Activated effector memory CD4-positive, alpha-beta T cell treated with Interleukin-2 at 50 U/mL for 16 hours (primary cell): ENCODE measurements at regions not wholly inside any gene's neighbourhood (a gene's known extent, or its start where the extent isn't known, plus 50 kb on each side); places are given as distances from the start of the nearest gene placed in this dataset.

Experiments used
- DNase-seq: peaks from one replicate; pipeline ENCODE4 v3.0.0-alpha.2; 2020

DNA sequence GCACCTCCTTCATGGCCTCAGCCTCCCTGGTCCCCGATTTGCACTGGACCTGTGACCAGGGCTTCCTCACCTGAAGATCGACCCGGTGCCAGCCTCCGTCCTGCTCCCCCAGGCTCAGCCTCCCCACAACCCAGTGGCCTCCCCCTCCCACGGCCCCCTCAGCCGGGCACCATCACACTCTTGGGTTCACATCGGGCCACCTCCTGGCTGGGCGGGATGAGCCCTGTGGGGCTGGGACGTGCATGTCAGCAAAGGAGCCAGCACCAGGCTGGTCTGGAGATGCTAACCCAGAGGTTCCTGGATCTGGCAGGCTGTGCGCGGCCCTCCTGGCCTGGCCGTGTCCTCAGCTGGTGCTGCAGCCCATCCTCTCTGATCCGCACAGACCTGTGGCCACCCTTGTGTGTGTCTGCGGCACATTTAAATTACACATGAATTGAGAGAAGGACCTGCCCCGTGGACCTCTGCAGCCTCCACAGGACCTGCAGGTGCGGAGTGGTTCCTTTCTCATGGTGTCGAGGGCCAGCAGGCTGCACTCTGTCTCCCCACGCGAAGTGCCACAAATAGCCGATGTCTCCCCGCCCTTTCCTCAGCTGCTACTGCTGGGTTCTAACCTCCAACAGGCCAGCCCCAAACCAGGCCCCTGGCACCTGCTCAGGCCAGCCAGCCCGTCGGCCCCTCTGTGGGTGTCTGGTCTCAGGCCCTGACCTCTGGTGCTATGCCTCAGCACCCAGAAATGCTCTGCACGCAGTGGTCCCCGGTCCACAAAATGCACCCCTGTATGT lies 237.5 kb downstream of the ERMARD start:
- no peak for DNase-seq

DNA sequence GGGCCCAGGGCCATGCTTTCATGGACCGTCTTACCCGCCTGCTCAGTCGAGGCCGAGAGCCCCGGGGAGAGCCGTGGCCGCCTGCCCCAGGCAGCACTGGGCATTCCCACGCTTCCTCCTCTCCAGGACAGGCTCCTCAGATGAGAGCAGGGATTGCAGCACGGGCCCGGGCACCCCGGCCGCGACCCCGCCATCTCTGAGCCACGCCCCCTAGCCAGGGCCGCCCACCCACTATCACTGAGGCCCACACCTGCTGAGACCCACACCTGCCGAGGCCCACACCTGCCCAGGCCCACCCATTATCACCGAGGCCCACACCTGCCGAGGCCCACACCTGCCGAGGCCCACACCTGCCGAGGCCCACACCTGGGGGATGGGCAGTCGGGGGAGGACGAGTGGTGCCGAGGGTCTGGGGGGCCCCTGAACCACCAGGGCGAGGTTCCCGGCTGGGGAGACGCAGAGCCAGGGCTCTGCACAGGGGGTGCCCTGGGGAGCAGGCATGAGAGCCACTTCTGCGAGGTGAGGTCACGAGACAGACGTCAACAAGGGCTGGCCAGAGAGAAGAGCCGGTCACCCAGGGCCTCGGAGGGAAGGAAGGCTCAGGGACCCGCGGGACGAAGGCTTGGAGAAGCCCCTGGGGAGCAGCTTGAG lies 235.6 kb downstream of the ERMARD start:
- DNase-seq, result no peak

DNA sequence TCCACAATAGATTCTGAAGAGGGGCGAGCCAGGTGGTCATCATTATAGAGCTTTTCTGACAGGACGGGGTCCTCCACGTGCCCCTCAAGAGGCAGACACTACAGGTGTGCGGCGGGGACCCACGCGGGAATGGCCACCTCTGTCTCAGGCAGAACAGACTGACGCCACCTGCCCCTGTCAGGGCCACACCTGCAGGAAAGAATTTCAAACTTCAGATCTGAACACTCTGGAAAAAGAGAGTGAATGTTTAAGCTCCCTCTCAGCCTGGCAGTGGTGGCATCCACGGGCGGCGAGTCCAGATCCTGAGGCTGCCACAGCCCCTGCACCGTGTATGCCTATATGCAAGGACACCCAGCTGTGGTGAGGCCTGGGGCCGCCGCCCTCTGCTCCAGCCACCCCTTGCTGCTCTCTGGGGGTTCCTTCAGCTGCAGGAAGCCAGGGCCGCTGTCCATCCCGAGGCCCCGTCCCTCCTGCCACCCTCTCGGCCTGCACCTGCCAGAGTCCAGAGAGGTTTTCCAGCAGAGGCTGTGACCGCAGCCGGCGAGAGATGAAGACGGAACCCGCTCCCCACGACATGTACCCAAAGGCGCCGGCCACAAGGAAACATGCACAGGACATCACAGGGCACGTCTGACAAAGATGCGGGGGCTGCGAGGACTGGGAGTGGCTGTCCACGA lies 234.9 kb downstream of the ERMARD start:
- DNase-seq, result no peak

DNA sequence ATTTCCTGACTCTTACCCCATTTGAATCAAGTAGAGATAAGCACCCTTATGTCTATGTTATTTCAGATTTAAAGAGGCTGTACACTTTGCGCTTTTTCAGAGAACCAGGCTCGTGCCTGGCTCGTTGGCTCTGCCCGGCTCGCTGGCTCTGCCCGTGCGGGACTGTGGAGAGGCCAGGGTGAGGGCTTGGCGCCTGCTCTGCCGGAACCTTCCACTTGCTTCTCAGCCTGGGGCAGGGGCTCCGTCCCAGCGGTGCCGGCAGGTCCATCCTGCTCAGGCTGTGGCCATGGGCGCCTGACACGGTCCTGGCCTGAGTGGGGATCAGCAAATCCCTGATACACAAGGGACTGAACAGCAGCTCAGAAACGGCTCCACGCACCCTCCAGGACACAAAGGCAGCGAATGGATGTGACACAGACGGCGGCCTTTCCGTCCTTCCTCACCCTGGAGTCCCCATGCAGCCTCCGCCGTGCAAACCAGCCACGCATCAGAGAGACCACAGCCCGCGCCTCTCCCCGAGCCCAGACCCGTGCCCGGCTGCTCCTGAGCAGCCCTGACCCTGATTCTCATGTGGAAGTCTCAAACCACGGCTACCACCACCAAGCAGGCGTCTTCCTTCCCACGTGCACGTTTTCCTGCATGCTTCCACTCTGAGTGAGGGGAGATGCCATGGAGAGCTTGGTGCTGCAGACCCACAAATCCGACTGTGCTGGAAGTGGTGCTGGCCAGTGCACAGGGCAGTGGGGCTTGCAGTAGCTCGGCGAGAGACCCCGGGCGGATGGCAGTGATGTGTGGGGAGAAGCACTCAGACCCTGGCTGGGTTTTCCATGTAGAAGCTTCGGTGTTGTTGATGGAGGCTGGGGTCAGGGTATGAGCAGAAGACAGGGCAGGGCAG lies 233.9 kb downstream of the ERMARD start:
- no peak for DNase-seq

DNA sequence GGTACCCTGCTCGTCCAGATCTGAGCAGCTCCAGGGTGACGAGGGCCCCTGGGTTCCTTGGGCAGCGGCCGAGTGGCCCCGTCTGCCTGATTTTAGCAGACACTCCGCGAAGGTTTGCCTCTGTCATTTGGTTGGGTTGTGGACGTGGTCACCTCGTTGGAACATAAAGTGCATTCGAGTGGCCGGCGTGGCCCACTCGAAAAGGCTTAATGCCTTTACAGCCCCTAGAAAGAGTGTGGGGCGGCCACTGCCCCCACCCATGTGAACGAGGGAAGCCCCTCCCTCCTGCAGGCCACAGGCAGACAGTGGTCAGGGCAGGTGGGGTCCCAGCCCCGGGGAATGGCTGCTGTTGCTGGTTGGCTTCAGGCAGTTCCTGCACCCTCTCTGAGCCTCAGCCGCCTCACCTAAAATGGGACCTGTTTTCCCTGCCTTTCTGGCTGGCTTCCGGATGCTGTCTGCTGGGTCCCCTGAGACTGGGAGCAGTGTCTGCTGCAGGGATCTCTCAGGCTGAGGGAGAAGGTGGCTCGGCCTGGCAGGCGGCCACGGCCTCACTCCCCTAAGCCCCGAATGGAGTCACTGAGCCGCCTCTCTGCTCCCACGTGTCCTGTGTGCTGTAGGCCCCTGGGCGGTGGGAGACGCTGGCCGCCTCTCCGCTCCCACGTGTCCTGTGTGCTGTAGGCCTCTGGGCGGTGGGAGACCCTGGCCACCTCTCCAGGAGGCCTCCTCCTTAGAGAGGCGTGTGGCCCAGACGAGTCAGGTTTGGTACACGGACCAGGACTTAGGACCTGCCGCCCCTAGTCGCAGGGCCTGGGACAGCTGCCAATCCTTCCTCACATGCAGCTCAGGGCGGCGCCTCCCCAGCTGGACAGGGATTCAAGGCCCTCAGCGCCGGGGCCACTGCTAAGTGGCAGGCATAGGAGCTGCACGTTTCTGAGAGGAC lies 233.0 kb downstream of the ERMARD start:
- no peak for DNase-seq

DNA sequence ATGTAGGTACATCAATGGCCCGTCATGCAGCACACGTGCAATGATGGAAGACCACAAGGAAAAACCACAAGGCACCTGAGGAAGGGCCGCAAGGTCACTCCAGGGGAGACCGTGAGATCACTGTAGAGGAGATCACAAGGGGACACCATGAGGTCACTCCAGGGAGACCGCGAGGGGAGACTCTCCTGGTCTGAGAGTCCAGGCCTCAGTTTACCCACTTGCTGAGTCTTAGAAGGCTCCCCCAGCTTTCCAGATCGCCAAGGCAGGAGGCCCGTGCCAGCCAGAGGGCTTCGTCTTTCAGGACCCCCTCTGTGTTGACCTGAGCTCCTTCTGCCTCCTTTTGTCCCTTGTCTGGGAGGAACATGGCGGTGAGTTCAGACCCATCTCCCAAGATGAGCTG lies 232.2 kb downstream of the ERMARD start:
- no peak for DNase-seq

DNA sequence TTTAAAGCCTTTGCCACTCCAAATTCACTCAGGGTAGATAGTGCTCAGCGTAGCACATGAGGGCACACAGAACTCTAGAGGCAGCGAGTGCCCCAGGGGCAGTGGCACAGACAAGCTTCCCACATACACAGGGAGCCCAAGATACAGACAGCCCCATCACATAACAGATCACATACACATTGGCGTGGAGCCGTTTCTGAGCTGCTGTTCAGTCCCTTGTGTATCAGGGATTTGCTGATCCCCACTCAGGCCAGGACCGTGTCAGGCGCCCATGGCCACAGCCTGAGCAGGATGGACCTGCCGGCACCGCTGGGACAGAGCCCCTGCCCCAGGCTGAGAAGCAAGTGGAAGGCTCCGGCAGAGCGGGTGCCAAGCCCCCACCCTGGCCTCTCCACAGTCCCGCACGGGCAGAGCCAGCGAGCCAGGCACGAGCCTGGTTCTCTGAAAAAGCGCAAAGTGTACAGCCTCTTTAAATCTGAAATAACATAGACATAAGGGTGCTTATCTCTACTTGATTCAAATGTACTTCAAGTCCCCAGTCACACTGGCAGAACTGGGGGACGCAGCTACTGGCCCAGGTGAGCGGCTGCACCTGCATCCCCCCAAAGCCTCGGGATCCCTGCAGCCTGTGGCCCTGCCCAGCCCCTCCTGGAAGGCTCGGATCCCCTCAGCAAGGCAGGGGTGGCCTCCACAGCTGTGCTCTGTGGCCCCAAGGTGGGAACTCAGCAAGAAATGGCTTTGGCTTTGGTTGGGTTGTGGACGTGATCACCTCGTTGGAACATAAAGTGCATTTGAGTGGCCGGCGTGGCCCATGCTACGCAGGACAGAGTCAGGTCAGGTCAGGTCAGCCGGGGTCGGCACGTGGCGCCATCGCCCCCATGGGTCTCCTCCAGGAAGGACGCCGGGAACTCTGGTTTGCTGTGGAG lies 231.3 kb downstream of the ERMARD start:
- DNase-seq, result no peak

DNA sequence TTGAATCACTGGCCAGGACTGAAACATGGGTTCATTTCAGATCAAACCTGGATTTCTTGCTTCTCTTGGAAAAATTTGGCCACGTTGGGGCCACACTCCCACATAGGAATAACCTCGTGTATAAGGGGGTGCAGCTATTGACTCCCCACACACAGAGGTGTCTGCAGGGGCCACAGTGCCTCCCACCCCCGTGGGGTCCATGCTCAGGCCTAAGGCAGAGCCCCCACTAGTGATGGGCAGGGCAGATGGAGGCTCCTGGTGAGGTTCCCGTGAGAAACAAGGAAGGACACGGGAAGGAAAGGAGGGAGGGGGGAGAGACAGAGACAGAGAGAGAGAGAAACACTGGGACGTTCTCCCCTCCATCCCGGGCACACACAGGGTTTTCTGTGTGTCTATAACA lies 230.5 kb downstream of the ERMARD start:
- no peak for DNase-seq

DNA sequence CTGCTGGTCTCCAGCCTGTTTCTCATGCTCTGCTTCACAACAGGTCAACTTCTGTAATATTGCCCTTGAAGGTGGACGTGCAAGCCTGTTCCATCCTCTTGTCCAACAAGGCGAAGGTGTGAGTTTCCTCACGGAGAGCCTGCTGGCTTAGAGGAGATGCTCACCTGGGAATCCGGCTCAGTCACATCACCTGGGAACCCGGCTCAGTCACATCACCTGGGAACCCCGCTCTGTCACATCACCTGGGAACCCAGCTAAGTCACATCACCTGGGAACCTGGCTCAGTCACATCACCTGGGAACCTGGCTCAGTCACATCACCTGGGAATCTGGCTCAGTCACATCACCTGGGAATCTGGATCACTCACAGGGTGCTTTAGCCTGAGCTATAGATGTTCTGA lies 230.1 kb downstream of the ERMARD start:
- DNase-seq, result no peak

DNA sequence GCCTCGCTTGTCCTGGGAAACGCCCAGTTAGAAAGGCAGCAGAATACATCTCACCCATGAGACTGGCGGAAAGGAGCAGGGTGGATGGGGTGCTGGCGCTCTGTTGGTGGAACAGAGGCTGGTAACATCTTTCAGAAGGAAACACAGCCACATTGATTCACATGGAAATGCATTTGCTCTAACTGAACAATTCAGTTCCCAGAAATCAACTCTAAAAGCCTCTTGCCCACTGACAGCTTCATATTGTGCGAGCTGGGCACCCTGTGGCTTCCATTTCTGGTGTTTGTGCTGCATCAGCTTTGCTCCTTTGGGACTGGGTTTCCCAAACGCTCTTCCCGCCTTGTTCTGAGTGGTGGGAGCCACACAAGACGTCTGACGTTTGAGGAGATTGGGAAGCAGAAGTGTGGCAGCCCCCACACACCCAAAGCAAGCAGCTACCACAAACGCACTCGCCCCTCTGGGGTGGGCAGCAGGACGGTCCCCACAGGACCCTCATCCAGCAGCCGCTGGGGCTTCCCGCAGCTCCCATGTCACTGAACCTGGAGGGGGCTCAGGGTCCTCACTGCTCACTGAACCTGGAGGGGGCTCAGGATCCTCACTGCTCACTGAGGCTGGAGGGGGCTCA lies 229.5 kb downstream of the ERMARD start:
- no peak for DNase-seq

DNA sequence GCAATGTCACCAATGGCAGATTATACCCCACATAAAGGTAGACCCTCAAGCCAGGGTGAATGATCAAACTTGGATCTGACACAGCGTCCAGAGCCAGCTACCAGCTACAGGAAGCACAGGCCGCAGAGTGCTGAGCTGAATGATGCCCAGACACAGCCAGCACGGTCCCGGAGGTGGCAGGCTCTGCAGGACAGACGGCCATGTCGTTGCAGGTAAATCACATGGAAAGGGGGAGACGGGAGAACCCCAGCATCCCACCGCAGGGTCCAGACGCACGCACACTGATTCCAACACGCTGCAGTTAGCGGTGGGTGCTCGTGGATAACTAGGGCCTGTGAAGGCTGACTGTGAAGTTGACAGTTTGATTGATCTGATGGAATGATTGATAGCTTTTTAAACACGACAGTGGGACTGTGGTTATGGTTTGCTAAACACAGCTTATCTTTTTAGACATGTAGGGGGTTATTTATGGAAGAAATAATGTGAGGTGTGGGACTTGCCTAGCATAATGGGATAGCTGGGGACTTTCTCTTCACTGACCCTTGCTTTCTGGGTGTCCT lies 228.5 kb downstream of the ERMARD start:
- no peak for DNase-seq

DNA sequence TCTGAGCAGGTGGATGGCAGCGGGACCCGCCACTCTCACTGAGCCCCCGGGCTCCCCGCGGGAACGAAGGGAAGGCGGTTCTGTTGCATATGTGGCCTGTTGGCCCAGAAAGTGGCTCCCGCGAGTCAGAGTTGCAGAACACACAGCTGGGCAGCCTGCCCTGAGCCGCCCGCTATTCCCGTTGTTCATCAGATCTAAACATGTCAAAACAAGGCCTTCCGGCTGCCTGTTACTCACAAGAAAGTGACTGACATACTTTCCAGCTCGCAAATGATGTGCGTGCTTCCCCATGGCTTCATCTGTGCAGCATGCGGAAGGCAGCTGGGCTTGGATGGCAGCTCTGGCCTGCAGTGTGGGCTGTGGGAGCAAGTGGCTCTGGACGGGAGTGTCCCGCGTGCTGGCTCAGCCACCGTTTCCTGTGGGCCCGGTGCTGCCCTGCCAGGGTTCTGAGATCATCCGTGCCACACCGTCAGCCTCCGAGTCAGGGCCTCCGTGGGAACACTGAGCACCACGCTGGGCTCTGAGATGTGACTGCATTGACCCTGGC lies 227.3 kb downstream of the ERMARD start:
- no peak for DNase-seq

DNA sequence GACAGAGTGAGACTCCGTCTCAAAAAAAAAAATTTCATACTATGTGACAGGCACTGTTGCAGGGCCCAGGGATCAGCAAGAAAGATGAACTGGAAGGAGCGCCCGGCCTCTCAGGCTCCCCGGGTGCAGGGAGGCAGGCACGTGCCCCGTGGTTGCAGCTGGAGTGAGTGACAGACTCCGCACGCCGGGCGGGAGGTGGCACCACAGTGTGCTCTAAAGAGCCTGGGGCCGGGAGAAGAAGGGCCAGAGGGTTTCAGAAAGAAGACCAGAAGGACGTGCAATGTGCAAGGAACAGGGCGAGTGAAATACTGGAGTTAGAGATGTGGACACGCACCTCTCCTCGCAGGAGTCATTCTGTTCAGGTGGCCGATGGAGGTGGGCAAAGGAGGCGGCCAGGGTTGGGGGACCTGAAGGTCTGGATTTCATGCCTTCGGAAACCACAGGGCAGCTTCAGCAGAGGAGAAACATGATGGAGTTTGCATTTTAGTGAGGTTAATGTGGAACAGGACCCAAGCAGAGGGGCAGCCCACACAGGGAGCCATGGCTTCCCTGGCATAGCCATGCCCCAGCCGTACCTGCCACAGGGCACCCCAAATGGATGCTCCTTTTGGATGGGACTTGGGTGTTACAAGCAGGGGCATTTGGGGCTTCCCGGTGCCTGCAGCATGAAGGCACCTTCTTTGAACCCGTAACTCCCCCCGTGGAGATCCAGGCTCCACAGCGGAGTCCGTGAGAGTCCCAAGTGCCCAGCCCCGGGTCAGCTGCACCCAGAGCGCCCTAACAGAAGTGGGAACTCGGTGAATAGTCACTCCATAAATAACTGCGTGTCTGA lies 226.2 kb downstream of the ERMARD start:
- no peak for DNase-seq

DNA sequence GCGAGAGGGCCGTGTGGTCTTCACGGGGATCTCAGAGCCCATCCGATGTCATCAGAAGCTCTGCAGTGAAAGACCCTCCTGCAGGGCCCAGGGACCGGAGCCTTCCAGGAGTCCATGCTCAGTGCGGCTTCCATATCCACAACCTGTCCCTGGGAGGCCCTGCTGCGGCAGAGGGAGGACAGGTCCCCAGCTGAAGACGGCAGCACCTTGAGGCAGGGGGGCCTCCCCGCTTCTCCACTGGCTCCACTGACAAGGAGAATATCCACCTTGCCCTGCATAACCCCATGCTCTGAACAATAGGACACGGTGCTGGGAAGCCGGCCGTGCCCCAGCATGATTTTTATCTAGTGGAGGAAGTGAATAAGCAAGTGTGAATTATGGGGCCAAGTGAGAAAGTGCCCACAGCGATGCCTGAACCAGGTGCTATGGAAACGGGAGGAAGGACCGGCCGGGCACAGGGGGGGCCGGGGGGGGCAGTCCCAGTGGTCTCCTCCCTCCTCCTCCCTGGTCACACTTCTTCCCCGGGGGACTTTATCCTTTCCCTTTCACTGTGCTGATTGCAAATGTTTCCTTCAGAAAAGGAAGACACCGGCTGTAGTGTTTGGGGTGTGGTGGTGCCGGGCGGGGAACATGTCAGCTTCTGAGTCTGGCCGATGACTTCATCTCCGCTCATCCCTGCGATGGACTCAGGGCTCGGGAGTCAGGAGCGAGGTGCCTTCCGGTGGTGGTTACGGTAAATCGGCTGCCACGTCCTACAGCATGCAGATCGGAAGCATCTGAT lies 225.1 kb downstream of the ERMARD start:
- DNase-seq, result no peak

DNA sequence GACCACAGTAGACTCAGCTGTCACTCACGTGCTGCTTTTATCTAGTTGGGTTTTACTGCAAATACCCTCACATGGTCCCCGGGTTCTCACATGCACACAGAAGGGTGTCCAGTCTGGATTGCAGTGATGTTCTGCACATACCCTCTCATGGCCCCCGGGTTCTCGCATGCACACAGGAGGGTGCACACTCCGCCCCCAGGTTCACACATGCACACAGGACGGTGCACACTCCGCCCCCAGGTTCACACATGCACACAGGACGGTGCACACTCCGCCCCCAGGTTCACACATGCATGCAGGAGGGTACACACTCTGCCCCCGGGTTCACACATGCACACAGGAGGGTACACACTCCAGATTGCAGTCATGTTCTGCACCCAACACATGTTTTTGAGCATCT lies 224.3 kb downstream of the ERMARD start:
- DNase-seq, result no peak

DNA sequence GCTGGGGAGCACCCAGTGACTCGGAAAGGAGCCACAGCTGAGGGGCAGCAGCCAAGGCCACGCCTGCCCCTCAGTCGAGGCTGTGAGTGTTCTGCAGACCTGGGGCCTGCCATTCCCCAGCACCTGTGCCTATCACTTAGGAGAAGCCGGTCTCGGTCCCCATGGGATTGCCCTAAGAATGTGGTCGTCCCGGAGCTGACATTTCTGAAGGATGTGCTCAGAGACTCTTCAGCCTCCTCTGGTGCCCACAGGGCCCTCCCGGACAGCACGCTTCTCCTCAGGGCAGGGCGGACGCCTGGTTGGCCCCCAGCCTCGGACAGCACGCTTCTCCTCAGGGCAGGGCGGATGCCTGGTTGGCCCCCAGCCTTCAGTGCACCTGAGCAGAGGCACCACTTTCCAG lies 223.9 kb downstream of the ERMARD start:
- no peak for DNase-seq

DNA sequence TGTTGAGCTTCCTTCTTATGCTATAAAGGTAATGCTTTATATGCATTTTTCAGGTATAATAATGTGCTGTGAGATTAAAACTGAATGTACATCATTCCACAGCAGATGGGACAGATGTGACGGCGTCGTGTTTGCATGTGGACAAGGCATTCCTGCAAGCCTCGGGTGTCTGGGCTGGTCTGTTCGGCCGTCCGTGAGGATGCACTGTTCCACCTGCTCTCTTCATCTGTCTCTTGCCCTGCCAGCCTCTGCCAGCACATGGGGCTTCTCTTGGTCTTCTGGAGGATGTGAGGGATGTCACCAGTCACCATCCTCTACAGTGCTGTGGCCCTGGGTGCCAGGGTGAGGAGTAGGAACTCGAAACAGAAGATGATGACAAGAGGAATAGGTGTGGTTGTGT lies 223.2 kb downstream of the ERMARD start:
- DNase-seq, result no peak
